ENCODE measurements at regions not wholly inside any gene's neighbourhood (a gene's known extent, or its start where the extent isn't known, plus 50 kb on each side); places are given as distances from the start of the nearest gene placed in this dataset.

GRCh38 chr2:196513796-196514526 is 125.6 kb upstream of the CCDC150 start (continued):
- TF ChIP-seq ZNF407 (IDR thresholded peaks at IDR 0.05; ENCODE audit: low read depth) (no peak), SREBF2 (CRISPR knock-in tag; IDR thresholded peaks at IDR 0.05) (no peak), ZFX (CRISPR knock-in tag; IDR thresholded peaks at IDR 0.05) (no peak)
